ENCODE measurements at regions not wholly inside any gene's neighbourhood (a gene's known extent, or its start where the extent isn't known, plus 50 kb on each side); places are given as distances from the start of the nearest gene placed in this dataset.

DNA sequence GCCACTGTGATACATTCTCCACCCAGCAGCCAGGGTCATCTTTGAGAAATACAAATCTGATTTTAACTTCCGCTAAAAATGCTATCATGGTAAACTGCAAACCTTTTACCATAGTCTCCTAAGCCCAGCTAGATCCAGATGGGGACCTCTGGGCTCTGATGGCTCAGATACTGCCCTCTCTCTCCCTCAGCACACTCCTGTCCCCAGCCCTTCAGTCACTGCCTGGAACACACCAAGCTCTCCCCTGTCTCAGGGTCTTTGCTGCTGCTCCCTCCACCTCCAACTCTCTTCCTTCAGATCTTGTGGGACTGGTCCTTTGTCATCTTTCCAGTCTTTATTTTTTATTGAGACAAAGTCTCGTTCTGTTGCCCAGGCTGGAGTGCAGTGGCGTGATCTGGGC lies 65.1 kb downstream of the SPRY4 start:
- no peaks in the 10 kb centered on the region for H3K9me3 ChIP-seq (ENCODE audit: low read depth, low read length)
- TF ChIP-seq EZH2 (IDR thresholded peaks at IDR 0.05): no peak
- TF ChIP-seq POLR2AphosphoS5 (IDR thresholded peaks at IDR 0.05; ENCODE audit: borderline replicate concordance, low read depth, low read length): no peak
- TF ChIP-seq FOXP2 (optimal IDR thresholded peaks at IDR 0.05; ENCODE audit: control extremely low read depth, extremely low read length, insufficient read depth): no peak
- H3K4me3 ChIP-seq: no peak overlapping the region
- no peaks in the 10 kb centered on the region for H3K36me3 ChIP-seq (ENCODE audit: insufficient read depth, low read length)
- no peak overlapping the region for H3K9ac ChIP-seq (ENCODE audit: insufficient read length)
- no peak for DNase-seq (ENCODE audit: low read depth, low spot score)
- H3K27ac ChIP-seq: no peak overlapping the region

DNA sequence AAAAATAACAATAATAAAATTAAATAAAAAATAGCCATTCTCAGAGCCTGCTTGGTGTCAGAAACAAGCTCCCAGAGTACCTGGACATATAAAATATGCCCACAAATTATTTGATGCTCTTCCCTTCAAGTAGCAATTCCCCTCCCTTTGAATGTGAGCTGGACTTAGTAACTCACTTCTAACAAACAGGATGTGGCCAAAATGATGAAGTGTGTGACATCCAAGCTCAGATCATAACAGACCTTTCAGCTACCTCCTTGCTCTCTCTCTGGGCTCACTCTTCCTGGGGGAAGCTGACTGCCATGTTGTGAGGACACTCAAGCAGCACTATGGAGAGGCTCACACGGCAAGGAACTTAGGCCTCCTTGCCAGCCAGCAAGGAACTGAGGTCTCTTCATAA lies 69.0 kb downstream of the SPRY4 start:
- Histone ChIP-seq H3K36me3 (ENCODE audit: insufficient read depth, low read length) (no peaks in the 10 kb centered on the region), H3K9ac (ENCODE audit: insufficient read length) (no peak overlapping the region), H3K9me3 (ENCODE audit: low read depth, low read length) (no peaks in the 10 kb centered on the region), H3K27ac (no peak overlapping the region), H3K4me3 (no peak overlapping the region)
- DNase-seq (ENCODE audit: low read depth, low spot score): no peak
- TF ChIP-seq POLR2AphosphoS5 (IDR thresholded peaks at IDR 0.05; ENCODE audit: borderline replicate concordance, low read depth, low read length): no peak
- TF ChIP-seq EZH2 (IDR thresholded peaks at IDR 0.05): no peak
- TF ChIP-seq FOXP2 (optimal IDR thresholded peaks at IDR 0.05; ENCODE audit: control extremely low read depth, extremely low read length, insufficient read depth): no peak

DNA sequence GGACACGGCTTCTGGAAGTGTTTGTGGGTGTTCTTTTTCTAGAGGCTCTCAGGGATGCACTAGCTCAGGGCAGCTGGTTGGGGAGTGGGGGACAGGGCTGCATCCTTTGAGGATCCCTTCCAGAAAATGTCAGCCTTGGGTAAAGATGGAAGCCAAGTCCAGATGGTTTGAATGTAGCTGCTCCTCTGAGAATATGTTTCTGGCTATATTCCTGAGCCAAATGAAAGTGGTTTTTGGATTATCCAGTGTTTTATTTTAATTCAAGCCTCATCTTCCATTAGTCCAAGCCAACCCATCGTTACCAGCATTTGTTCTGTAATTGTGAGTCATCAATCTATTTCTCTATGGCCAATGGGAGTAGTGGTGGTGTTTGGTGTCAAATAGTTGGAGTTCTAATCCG lies 70.4 kb downstream of the SPRY4 start:
- H3K27ac ChIP-seq: no peak overlapping the region
- H3K4me3 ChIP-seq: no peak overlapping the region
- TF ChIP-seq FOXP2 (optimal IDR thresholded peaks at IDR 0.05; ENCODE audit: control extremely low read depth, extremely low read length, insufficient read depth) (no peak), POLR2AphosphoS5 (IDR thresholded peaks at IDR 0.05; ENCODE audit: borderline replicate concordance, low read depth, low read length) (no peak), EZH2 (IDR thresholded peaks at IDR 0.05) (no peak)
- H3K36me3 ChIP-seq (ENCODE audit: insufficient read depth, low read length): no peaks in the 10 kb centered on the region
- DNase-seq (ENCODE audit: low read depth, low spot score): no peak
- no peak overlapping the region for H3K9ac ChIP-seq (ENCODE audit: insufficient read length)
- no peaks in the 10 kb centered on the region for H3K9me3 ChIP-seq (ENCODE audit: low read depth, low read length)

DNA sequence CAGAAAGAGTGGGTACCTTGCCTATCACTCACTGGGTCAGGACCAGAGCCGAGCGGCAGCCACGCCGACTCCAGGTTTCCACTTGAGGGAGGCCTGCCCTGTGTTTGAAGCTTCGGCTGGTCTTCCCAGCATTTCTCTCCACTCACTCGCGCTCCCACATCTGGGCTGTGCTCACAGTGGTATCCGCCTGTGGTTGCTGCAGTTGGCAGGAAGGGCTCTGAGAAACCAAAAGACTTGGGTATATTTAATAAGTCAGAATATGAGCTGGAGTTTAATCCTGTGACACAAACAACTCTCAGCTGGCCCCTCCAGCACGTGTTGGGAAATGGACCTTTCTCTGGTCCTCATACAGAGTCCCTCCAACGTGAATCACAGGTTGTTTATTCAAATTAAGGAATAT lies 70.9 kb downstream of the SPRY4 start:
- no peak for TF ChIP-seq POLR2AphosphoS5 (IDR thresholded peaks at IDR 0.05; ENCODE audit: borderline replicate concordance, low read depth, low read length)
- no peak for TF ChIP-seq FOXP2 (optimal IDR thresholded peaks at IDR 0.05; ENCODE audit: control extremely low read depth, extremely low read length, insufficient read depth)
- no peak for TF ChIP-seq EZH2 (IDR thresholded peaks at IDR 0.05)
- no peak overlapping the region for H3K9ac ChIP-seq (ENCODE audit: insufficient read length)
- H3K9me3 ChIP-seq (ENCODE audit: low read depth, low read length): no peaks in the 10 kb centered on the region
- no peak overlapping the region for H3K4me3 ChIP-seq
- no peak overlapping the region for H3K27ac ChIP-seq
- no peaks in the 10 kb centered on the region for H3K36me3 ChIP-seq (ENCODE audit: insufficient read depth, low read length)
- DNase-seq (ENCODE audit: low read depth, low spot score): no peak

DNA sequence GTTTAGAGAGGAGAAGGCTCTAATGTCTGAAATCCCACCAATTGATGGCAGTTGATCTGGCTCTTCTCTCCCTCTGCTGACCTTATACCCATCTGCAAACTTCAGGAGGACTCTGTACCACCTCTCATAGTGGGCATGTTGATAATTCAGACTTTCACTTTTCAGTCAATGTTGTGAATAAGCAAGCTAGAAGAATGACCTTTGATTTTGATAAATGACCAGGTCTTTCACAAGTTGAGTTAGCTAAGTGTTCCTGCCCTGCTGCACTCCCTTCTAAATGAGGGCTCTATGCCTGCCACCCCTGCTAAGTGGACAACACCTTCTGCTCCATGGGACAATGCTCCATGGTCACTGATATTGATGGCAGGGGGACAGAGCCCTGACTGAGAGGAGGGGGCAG lies 74.7 kb downstream of the SPRY4 start:
- Histone ChIP-seq H3K36me3 (ENCODE audit: insufficient read depth, low read length) (no peaks in the 10 kb centered on the region), H3K4me3 (no peak overlapping the region), H3K9ac (ENCODE audit: insufficient read length) (no peak overlapping the region), H3K27ac (no peak overlapping the region), H3K9me3 (ENCODE audit: low read depth, low read length) (no peaks in the 10 kb centered on the region)
- TF ChIP-seq POLR2AphosphoS5 (IDR thresholded peaks at IDR 0.05; ENCODE audit: borderline replicate concordance, low read depth, low read length) (no peak), EZH2 (IDR thresholded peaks at IDR 0.05) (no peak), FOXP2 (optimal IDR thresholded peaks at IDR 0.05; ENCODE audit: control extremely low read depth, extremely low read length, insufficient read depth) (no peak)
- no peak for DNase-seq (ENCODE audit: low read depth, low spot score)

DNA sequence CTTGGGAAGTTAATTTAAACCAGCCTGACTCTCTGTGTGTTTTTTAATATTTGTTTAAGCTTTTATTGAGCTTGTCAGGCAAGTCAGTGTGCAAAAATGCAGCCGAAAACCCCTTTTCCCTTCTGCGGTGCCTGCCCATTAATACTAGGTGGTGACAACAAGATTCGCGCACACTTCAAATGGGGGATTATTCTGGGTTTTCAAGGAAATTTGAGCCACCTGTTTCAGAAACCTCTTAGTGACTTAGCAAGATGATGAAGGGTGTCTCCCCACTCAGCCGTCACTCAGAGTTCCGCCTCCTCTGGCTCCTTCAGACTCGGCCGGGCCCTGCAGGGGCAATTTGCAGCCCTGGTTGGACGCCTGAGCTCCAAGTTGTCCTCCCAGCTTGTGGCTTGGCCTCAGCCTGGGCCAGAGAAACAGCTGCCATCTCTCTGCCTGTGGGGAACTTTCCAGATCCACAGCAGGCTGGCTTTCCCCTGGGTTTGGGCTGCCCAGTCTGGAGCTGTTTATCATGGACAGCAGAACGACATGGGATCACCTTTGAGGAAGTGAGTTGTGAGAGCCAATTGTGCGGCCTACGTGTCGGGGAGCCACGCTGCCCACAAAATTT lies 75.9 kb downstream of the SPRY4 start:
- Histone ChIP-seq H3K4me3 (no peak overlapping the region), H3K9ac (ENCODE audit: insufficient read length) (no peak overlapping the region), H3K36me3 (ENCODE audit: insufficient read depth, low read length) (no peaks in the 10 kb centered on the region), H3K27ac (no peak overlapping the region), H3K9me3 (ENCODE audit: low read depth, low read length) (no peaks in the 10 kb centered on the region)
- no peak for DNase-seq (ENCODE audit: low read depth, low spot score)
- TF ChIP-seq POLR2AphosphoS5 (IDR thresholded peaks at IDR 0.05; ENCODE audit: borderline replicate concordance, low read depth, low read length): no peak
- TF ChIP-seq EZH2 (IDR thresholded peaks at IDR 0.05): no peak

DNA sequence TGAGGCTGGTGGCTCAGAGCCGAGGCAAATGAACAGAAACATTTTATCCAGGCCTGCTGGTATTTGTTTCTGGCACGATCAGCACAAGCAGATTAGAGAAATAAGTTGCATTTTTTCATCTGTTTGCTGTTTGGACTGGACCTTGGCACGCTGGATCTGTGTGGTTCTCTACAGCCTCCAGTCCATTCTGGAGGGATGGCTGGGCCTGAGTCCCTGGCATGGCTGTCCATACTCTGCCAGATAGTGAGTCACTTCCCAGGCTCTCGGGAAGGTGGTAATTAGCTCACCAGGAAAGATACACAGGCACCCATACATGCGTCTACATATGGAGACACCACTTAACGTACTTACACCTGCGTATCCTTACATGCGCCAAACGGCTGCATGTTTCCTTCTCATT lies 78.6 kb downstream of the SPRY4 start:
- H3K27ac ChIP-seq: peak overlapping the region; percentile 67
- no peak for DNase-seq (ENCODE audit: low read depth, low spot score)
- no peak for TF ChIP-seq EZH2 (IDR thresholded peaks at IDR 0.05)
- TF ChIP-seq POLR2AphosphoS5 (IDR thresholded peaks at IDR 0.05; ENCODE audit: borderline replicate concordance, low read depth, low read length): no peak
- no peak for TF ChIP-seq FOXP2 (optimal IDR thresholded peaks at IDR 0.05; ENCODE audit: control extremely low read depth, extremely low read length, insufficient read depth)
- no peaks in the 10 kb centered on the region for H3K9me3 ChIP-seq (ENCODE audit: low read depth, low read length)
- no peak overlapping the region for H3K4me3 ChIP-seq
- peak overlapping the region; percentile 26 for H3K9ac ChIP-seq (ENCODE audit: insufficient read length)
- H3K36me3 ChIP-seq (ENCODE audit: insufficient read depth, low read length): no peaks in the 10 kb centered on the region

DNA sequence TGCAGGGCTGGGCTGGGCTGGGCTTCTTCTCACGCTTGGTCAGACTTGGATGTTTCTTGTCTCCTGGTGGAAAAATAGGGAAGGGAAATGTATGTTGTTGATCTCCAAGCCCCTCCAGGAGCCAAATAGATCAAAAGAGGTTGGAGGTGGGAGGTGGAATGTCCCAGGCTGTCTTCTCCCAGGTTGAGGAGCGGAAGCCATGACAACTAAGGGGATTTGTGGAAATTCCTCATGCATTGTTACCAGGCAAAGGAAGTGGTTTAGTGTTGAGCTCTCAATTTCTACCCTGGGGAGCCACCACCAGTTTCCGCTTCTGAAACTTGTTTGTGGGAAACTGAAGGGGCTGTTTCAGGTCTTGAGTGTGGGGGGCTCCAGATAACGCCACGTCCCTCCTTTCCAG lies 79.0 kb downstream of the SPRY4 start:
- Histone ChIP-seq H3K36me3 (ENCODE audit: insufficient read depth, low read length) (no peaks in the 10 kb centered on the region), H3K9me3 (ENCODE audit: low read depth, low read length) (no peaks in the 10 kb centered on the region), H3K4me3 (no peak overlapping the region), H3K27ac (peak overlapping the region; percentile 67), H3K9ac (ENCODE audit: insufficient read length) (peak overlapping the region; percentile 26)
- no peak for TF ChIP-seq FOXP2 (optimal IDR thresholded peaks at IDR 0.05; ENCODE audit: control extremely low read depth, extremely low read length, insufficient read depth)
- no peak for TF ChIP-seq POLR2AphosphoS5 (IDR thresholded peaks at IDR 0.05; ENCODE audit: borderline replicate concordance, low read depth, low read length)
- no peak for TF ChIP-seq EZH2 (IDR thresholded peaks at IDR 0.05)
- no peak for DNase-seq (ENCODE audit: low read depth, low spot score)

DNA sequence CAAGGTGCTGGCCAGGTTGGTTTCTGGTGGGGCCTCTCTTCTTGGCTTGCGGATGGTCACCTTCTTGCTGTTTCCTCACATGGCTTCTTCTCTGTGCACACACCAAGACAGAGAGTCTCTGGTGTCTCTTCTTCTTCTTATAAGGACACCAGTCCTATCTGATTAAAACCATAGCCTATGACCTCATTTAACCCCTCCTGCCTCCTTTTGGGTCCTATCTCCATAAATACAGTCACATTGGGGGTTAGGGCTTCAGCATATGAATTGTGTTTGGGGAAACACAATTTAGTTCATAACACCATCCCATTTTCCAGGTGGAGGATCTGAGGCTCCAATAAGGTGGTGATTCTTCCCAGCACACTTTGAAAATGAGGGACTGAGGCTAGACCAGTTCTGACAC lies 80.4 kb downstream of the SPRY4 start:
- no peaks in the 10 kb centered on the region for H3K9me3 ChIP-seq (ENCODE audit: low read depth, low read length)
- H3K9ac ChIP-seq (ENCODE audit: insufficient read length): no peak overlapping the region
- TF ChIP-seq POLR2AphosphoS5 (IDR thresholded peaks at IDR 0.05; ENCODE audit: borderline replicate concordance, low read depth, low read length): no peak
- TF ChIP-seq FOXP2 (optimal IDR thresholded peaks at IDR 0.05; ENCODE audit: control extremely low read depth, extremely low read length, insufficient read depth): no peak
- no peak for TF ChIP-seq EZH2 (IDR thresholded peaks at IDR 0.05)
- no peaks in the 10 kb centered on the region for H3K36me3 ChIP-seq (ENCODE audit: insufficient read depth, low read length)
- DNase-seq (ENCODE audit: low read depth, low spot score): no peak
- H3K27ac ChIP-seq: no peak overlapping the region
- H3K4me3 ChIP-seq: no peak overlapping the region
